PFSK-1 (cell line): ENCODE measurements at regions not wholly inside any gene's neighbourhood (a gene's known extent, or its start where the extent isn't known, plus 50 kb on each side); places are given as distances from the start of the nearest gene placed in this dataset.

Experiments
- POLR2AphosphoS5 ChIP-seq: IDR thresholded peaks from 2 replicates; pipeline ENCODE4 v1.6.1; 2012; ENCODE audit warnings: low read depth, mild to moderate bottlenecking, control low read depth, low read length, moderate library complexity
- TF ChIP-seq, protein P1 (sequence below), 2 experiments: IDR thresholded peaks; 2 replicates each; pipeline versions ENCODE4 v1.6.1 to v1.8.0; 2011 to 2012; ENCODE audit warnings: low read depth in 2 of 2, low read length in 2 of 2, control low read depth in 1 of 2, inconsistent platforms in 1 of 2, mild to moderate bottlenecking in 1 of 2, moderate library complexity in 1 of 2; ENCODE audit not compliant: insufficient read depth in 1 of 2

DNA sequence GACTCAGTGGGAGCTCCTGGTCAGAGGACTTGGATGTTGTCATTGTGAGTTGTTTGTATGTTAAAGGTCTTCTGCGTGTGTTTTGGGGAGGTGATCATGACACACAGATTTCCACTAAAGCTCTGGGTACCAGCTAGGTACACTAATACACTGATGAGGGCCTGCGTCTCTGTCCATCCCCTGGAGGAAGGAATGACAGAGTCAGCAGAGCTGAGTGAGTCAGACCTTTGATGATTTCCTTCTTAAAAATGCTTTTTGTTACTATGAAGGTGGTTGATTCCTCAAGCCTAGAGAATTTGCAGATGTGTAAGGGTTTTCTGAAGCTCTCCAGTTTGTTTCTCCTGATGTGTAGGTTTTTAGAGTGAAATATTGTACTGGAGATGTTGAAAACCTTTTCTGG, 424.1 kb upstream of the TPM1 start:
- TF ChIP-seq POLR2AphosphoS5, result no peak
- TF ChIP-seq, protein P1, sequence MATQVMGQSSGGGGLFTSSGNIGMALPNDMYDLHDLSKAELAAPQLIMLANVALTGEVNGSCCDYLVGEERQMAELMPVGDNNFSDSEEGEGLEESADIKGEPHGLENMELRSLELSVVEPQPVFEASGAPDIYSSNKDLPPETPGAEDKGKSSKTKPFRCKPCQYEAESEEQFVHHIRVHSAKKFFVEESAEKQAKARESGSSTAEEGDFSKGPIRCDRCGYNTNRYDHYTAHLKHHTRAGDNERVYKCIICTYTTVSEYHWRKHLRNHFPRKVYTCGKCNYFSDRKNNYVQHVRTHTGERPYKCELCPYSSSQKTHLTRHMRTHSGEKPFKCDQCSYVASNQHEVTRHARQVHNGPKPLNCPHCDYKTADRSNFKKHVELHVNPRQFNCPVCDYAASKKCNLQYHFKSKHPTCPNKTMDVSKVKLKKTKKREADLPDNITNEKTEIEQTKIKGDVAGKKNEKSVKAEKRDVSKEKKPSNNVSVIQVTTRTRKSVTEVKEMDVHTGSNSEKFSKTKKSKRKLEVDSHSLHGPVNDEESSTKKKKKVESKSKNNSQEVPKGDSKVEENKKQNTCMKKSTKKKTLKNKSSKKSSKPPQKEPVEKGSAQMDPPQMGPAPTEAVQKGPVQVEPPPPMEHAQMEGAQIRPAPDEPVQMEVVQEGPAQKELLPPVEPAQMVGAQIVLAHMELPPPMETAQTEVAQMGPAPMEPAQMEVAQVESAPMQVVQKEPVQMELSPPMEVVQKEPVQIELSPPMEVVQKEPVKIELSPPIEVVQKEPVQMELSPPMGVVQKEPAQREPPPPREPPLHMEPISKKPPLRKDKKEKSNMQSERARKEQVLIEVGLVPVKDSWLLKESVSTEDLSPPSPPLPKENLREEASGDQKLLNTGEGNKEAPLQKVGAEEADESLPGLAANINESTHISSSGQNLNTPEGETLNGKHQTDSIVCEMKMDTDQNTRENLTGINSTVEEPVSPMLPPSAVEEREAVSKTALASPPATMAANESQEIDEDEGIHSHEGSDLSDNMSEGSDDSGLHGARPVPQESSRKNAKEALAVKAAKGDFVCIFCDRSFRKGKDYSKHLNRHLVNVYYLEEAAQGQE (IDR thresholded peaks at IDR 0.05; ENCODE audit: insufficient read depth in 1 of 2, low read depth in 2 of 2, low read length in 2 of 2), result no peak
